GM23338 (cell line): ENCODE measurements at regions not wholly inside any gene's neighbourhood (a gene's known extent, or its start where the extent isn't known, plus 50 kb on each side); places are given as distances from the start of the nearest gene placed in this dataset.
"Not testable (repeated sequence)": the region's sequence is repeated elsewhere in the genome, so short reads cannot be mapped to it uniquely, and the experiment has no call there.

ENCODE experiments used
- ATAC-seq: fragments of 200-7000 bp; cut with Tn5 transposase; 3 replicates; pipeline ENCODE4 v1.9.1; 2020
- DNase-seq: peaks from one replicate; pipeline ENCODE4 v3.0.0-alpha.2; 2015; ENCODE audit warnings: low spot score
- H2AFZ ChIP-seq: fragments of 200-600 bp; sonication (generic); 2 replicates; pipeline ENCODE4 v1.8.0; 2016; ENCODE audit warnings: antibody characterized with exemption, mild to moderate bottlenecking, moderate library complexity
- H3F3A ChIP-seq: fragments of 200-600 bp; sonication (generic); replicated peaks from 2 replicates; pipeline ENCODE4 v1.8.0; 2017; ENCODE audit warnings: antibody characterized with exemption, mixed run types, low read depth
- H3K27ac ChIP-seq: fragments of 200-600 bp; sonication (generic); 2 replicates; pipeline ENCODE4 v1.6.1; 2016; ENCODE audit warnings: low read depth
- H3K27me3 ChIP-seq: fragments of 200-600 bp; sonication (generic); 2 replicates; pipeline ENCODE4 v1.8.0; 2016; ENCODE audit warnings: mild to moderate bottlenecking, mixed run types, moderate library complexity; ENCODE audit not compliant: insufficient read depth
- H3K36me3 ChIP-seq: fragments of 200-600 bp; sonication (generic); 2 replicates; pipeline ENCODE4 v1.8.0; 2016; ENCODE audit warnings: mild to moderate bottlenecking; ENCODE audit not compliant: insufficient read depth
- H3K4me1 ChIP-seq: fragments of 200-600 bp; sonication (generic); 2 replicates; pipeline ENCODE4 v1.8.0; 2016; ENCODE audit warnings: mild to moderate bottlenecking, moderate library complexity; ENCODE audit not compliant: insufficient read depth
- H3K4me2 ChIP-seq: fragments of 200-600 bp; sonication (generic); 2 replicates; pipeline ENCODE4 v1.7.1; 2017; ENCODE audit warnings: mixed run types
- H3K4me3 ChIP-seq: fragments of 200-600 bp; sonication (generic); 2 replicates; pipeline ENCODE4 v1.6.1; 2016; ENCODE audit warnings: mixed run types
- H3K79me2 ChIP-seq: fragments of 200-600 bp; sonication (generic); replicated peaks from 2 replicates; pipeline ENCODE4 v1.8.0; 2017; ENCODE audit warnings: mild to moderate bottlenecking; ENCODE audit not compliant: insufficient read depth
- H3K9me2 ChIP-seq: fragments of 200-600 bp; sonication (generic); 2 replicates; pipeline ENCODE4 v1.8.0; 2017; ENCODE audit not compliant: insufficient read depth
- H4K20me1 ChIP-seq: fragments of 200-600 bp; sonication (generic); replicated peaks from 2 replicates; pipeline ENCODE4 v1.8.0; 2017; ENCODE audit warnings: mild to moderate bottlenecking; ENCODE audit not compliant: insufficient read depth
- H3K27ac Mint-ChIP-seq: 2 replicates; pipeline ENCODE4 v1.8.0; 2020; ENCODE audit warnings: inconsistent platforms, mild to moderate bottlenecking, moderate library complexity, mixed read lengths
- H3K27me3 Mint-ChIP-seq: 3 replicates; pipeline ENCODE4 v1.8.0; 2022; ENCODE audit warnings: low read depth, mild to moderate bottlenecking, moderate library complexity, mixed read lengths, inconsistent platforms; ENCODE audit not compliant: insufficient read depth, poor library complexity
- H3K36me3 Mint-ChIP-seq: 3 replicates; pipeline ENCODE4 v1.8.0; 2021; ENCODE audit warnings: low read depth, mild to moderate bottlenecking, inconsistent platforms, moderate library complexity, mixed read lengths
- H3K4me1 Mint-ChIP-seq: 3 replicates; pipeline ENCODE4 v1.8.0; 2020; ENCODE audit warnings: mild to moderate bottlenecking, inconsistent platforms, mixed read lengths
- H3K4me3 Mint-ChIP-seq: 3 replicates; pipeline ENCODE4 v1.8.0; 2021; ENCODE audit warnings: moderate library complexity, mild to moderate bottlenecking, inconsistent platforms, mixed read lengths
- H3K9me3 Mint-ChIP-seq: 3 replicates; pipeline ENCODE4 v1.8.0; 2020; ENCODE audit warnings: moderate library complexity, mild to moderate bottlenecking, inconsistent platforms, mixed read lengths
- EZH2 ChIP-seq: fragments of 200-600 bp; sonication (generic); IDR thresholded peaks from one replicate; pipeline ENCODE4 v1.8.0; 2017; ENCODE audit warnings: antibody characterized with exemption, mild to moderate bottlenecking, low read depth; ENCODE audit not compliant: unreplicated experiment
- NANOG ChIP-seq: IDR thresholded peaks from 2 replicates; pipeline ENCODE4 v1.6.1; 2016; ENCODE audit warnings: antibody characterized with exemption, borderline replicate concordance
- POLR2AphosphoS5 ChIP-seq: IDR thresholded peaks from 2 replicates; pipeline ENCODE4 v1.6.1; 2016; ENCODE audit warnings: antibody characterized with exemption, low read depth
- ZNF114 ChIP-seq: fragments of 250-450 bp; sonication (Bioruptor Pico); IDR thresholded peaks from 2 replicates; pipeline ENCODE4 v1.5.0; 2020; ENCODE audit warnings: mild to moderate bottlenecking, moderate library complexity
- ZNF331 ChIP-seq: fragments of 250-450 bp; sonication (Bioruptor Pico); IDR thresholded peaks from 2 replicates; pipeline ENCODE4 v1.5.0; 2020; ENCODE audit warnings: low read depth, mild to moderate bottlenecking, moderate library complexity
- TF ChIP-seq, protein P1 (sequence below): fragments of 250-450 bp; sonication (Bioruptor Pico); IDR thresholded peaks from 2 replicates; pipeline ENCODE4 v1.5.0; 2020; ENCODE audit warnings: mild to moderate bottlenecking, moderate library complexity
- TF ChIP-seq, protein P2 (sequence below): IDR thresholded peaks from 2 replicates; pipeline ENCODE4 v1.6.1; 2016; ENCODE audit warnings: antibody characterized with exemption

GRCh38 chr5:25439025-25439424, 794.2 kb upstream of the CDH10 start (continued):
- TF ChIP-seq, protein P1, sequence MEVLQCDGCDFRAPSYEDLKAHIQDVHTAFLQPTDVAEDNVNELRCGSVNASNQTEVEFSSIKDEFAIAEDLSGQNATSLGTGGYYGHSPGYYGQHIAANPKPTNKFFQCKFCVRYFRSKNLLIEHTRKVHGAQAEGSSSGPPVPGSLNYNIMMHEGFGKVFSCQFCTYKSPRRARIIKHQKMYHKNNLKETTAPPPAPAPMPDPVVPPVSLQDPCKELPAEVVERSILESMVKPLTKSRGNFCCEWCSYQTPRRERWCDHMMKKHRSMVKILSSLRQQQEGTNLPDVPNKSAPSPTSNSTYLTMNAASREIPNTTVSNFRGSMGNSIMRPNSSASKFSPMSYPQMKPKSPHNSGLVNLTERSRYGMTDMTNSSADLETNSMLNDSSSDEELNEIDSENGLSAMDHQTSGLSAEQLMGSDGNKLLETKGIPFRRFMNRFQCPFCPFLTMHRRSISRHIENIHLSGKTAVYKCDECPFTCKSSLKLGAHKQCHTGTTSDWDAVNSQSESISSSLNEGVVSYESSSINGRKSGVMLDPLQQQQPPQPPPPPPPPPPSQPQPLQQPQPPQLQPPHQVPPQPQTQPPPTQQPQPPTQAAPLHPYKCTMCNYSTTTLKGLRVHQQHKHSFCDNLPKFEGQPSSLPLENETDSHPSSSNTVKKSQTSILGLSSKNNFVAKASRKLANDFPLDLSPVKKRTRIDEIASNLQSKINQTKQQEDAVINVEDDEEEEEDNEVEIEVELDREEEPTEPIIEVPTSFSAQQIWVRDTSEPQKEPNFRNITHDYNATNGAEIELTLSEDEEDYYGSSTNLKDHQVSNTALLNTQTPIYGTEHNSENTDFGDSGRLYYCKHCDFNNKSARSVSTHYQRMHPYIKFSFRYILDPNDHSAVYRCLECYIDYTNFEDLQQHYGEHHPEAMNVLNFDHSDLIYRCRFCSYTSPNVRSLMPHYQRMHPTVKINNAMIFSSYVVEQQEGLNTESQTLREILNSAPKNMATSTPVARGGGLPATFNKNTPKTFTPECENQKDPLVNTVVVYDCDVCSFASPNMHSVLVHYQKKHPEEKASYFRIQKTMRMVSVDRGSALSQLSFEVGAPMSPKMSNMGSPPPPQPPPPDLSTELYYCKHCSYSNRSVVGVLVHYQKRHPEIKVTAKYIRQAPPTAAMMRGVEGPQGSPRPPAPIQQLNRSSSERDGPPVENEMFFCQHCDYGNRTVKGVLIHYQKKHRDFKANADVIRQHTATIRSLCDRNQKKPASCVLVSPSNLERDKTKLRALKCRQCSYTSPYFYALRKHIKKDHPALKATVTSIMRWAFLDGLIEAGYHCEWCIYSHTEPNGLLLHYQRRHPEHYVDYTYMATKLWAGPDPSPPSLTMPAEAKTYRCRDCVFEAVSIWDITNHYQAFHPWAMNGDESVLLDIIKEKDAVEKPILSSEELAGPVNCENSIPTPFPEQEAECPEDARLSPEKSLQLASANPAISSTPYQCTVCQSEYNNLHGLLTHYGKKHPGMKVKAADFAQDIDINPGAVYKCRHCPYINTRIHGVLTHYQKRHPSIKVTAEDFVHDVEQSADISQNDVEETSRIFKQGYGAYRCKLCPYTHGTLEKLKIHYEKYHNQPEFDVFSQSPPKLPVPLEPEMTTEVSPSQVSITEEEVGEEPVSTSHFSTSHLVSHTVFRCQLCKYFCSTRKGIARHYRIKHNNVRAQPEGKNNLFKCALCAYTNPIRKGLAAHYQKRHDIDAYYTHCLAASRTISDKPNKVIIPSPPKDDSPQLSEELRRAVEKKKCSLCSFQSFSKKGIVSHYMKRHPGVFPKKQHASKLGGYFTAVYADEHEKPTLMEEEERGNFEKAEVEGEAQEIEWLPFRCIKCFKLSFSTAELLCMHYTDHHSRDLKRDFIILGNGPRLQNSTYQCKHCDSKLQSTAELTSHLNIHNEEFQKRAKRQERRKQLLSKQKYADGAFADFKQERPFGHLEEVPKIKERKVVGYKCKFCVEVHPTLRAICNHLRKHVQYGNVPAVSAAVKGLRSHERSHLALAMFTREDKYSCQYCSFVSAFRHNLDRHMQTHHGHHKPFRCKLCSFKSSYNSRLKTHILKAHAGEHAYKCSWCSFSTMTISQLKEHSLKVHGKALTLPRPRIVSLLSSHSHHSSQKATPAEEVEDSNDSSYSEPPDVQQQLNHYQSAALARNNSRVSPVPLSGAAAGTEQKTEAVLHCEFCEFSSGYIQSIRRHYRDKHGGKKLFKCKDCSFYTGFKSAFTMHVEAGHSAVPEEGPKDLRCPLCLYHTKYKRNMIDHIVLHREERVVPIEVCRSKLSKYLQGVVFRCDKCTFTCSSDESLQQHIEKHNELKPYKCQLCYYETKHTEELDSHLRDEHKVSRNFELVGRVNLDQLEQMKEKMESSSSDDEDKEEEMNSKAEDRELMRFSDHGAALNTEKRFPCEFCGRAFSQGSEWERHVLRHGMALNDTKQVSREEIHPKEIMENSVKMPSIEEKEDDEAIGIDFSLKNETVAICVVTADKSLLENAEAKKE (CRISPR knock-in tag): no peak
- no peak for TF ChIP-seq EZH2
- TF ChIP-seq ZNF114 (CRISPR knock-in tag): no peak
- TF ChIP-seq NANOG: no peak
- TF ChIP-seq ZNF331 (CRISPR knock-in tag): no peak
- TF ChIP-seq, protein P2, sequence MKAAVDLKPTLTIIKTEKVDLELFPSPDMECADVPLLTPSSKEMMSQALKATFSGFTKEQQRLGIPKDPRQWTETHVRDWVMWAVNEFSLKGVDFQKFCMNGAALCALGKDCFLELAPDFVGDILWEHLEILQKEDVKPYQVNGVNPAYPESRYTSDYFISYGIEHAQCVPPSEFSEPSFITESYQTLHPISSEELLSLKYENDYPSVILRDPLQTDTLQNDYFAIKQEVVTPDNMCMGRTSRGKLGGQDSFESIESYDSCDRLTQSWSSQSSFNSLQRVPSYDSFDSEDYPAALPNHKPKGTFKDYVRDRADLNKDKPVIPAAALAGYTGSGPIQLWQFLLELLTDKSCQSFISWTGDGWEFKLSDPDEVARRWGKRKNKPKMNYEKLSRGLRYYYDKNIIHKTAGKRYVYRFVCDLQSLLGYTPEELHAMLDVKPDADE: no peak

GRCh38 chr5:25438375-25438774, 793.6 kb upstream of the CDH10 start:
- 0 out of 3 replicates have a peak, but pooled peaks have one; percentile 20 for ATAC-seq
- H3K79me2 ChIP-seq: peaks cover 100% of the 10 kb centered on the region
- H3K27ac ChIP-seq, H3K27me3 Mint-ChIP-seq, H3K9me3 Mint-ChIP-seq, H3F3A ChIP-seq, H3K9me2 ChIP-seq, H2AFZ ChIP-seq, H3K27me3 ChIP-seq, DNase-seq: not testable (repeated sequence)
- Mint-ChIP-seq H3K4me1 (peaks cover 47% of the 10 kb centered on the region), H3K4me3 (peak overlapping the region; percentile 75), H3K27ac (peak overlapping the region; percentile 62; the same call in 1 of the 2 replicates), H3K36me3 (peaks cover 88% of the 10 kb centered on the region)
- H3K36me3 ChIP-seq: peaks cover 53% of the 10 kb centered on the region; the same call in 1 of the 2 replicates
- peak overlapping the region; percentile 73 for H3K4me2 ChIP-seq
- H3K4me3 ChIP-seq: peak overlapping the region; percentile 44
- TF ChIP-seq POLR2AphosphoS5: 0 out of 2 replicates have a peak, but pooled peaks have one; percentile 31
- H3K4me1 ChIP-seq: peaks cover 39% of the 10 kb centered on the region
- peaks cover 71% of the 10 kb centered on the region for H4K20me1 ChIP-seq
